HG03135 (cell line): ENCODE measurements at regions not wholly inside any gene's neighbourhood (a gene's known extent, or its start where the extent isn't known, plus 50 kb on each side); places are given as distances from the start of the nearest gene placed in this dataset.

Experiments
- ATAC-seq: cut with Tn5 transposase; IDR thresholded peaks from one replicate; pipeline ENCODE4 v1.9.1; 2021; ENCODE audit warnings: mild to moderate bottlenecking, moderate library complexity; ENCODE audit not compliant: unreplicated experiment

DNA sequence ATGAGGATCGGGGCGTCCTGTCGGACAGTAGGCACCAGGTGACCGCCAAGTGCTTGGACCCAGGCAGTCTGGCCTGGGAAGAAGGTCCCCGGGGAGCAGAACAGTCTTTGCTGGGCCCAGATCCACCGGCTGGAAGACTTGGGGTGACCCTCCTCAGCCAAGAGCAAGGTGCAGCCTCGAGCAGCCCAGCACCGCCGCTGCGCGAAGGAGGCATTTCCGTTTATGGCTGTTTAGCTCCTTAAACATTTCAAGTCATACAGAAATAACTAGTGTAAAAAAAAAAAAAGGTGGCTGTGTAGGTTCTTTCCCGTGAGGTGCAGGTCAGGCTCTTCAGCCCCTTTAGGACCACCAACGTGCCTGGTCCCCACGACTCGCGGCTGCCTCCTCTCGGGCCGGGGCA is 370.2 kb downstream of the CMPK2 start:
- no peak for ATAC-seq

DNA sequence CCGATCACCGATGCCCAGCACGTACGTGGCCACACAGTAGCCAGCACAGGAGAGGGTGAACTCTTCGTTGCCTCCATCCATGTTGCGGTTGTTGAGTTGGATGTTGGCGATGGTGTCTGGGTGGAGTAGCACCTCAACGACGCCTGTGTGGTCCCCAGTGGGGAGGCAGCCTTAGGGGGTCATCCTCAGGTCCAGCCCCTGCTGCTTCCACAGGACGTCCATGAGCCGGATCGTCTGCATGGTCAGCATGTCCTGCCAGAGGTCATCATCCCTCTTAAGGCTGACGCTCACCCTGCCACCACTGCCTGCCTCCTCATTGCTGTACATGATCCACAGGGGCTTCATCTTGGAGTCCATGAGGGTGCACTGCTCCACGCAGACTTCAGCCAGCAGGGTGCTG is 369.3 kb downstream of the CMPK2 start:
- no peak for ATAC-seq

DNA sequence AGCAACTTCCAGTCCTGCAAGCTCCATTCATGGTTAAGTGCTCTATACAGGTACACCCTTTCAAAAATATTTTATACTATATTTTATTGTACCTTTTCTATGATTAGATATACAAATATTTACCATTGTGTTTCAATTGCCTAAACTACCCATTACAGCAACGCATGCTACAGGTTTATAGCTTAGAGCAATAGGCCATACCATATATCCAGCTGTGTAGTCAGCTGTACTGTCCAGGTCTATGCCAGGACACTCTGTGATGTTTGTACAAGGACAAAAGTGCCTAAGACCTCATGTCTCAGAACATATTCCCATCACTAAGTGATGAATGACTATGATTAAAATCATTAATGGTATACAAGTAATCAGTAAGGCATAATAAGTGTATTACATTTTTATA is 368.7 kb downstream of the CMPK2 start:
- ATAC-seq, result no peak

DNA sequence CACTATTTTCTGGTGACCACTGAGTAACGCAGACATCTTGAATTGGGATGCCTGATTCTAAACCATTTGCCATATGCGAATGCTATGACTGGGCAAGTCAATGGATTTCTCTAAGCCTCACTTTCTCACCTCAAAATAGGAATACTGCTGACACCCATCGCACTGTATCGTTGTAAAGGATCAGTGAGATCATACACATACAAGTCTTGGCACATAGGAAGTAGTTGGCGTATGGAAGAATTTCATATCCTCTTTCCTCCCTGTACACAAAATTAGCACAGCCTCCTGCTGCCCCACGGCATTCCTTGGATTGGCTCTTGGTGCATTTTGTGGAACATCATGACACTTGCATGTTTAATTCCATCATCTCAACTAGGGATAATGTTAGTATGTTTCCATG is 366.9 kb downstream of the CMPK2 start:
- no peak for ATAC-seq

DNA sequence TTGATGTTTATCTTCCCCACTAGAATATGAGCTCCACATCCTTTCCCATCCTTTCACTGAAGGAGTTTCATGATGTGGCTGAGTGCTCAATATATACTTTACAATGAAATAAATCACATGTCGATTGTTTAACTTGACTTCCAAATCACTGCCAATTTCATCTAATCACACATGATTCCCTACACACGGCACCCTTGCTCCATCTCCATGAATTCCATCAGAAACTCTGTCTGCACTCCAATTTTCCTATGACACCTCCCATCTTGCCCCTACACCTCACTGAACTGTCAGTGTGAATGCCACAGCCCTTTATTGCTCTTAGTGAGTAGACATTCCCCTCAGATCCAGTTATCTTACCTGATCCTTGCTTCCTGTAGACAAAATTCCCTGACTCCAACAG is 366.0 kb downstream of the CMPK2 start:
- no peak for ATAC-seq

DNA sequence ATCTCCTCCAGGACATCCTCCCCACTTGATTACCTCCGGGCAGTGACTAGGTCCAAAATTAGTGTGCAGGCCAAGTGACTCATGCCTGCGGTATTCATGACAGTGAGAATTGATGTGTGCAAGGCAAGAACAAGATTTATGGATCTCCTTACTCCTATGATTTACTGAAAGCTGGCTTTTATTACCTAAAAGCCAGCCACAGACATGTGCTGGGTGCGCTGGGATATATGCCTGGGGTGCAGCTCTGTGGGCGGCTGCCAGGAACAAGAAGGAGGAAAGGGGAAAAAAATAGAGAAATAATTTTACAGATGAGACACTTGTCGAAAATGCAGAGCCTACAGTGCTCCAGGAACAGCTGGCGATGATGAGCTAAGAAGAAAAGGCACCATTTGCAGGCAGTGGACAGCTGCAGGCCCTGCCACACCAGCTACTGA is 359.3 kb downstream of the CMPK2 start:
- ATAC-seq, result no peak

DNA sequence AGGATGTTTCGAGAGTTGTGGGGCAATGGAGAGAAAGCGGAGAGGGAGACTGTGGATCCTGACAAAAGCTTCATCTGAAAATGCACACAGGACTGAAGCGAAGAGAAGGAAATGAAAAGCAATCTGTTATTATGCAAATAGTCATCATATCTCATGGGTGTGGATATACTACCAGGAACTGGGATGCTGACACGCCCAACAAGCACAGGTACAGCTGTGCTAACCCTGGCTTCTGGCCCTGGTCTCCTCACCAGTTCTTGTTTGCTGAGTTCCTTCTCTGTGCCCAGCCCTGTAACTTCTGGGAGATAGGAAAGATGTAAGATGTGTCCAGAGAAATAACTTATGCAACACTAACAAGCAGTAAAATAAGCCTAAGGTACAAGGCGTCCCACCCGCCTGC is 358.8 kb downstream of the CMPK2 start:
- ATAC-seq, result no peak

DNA sequence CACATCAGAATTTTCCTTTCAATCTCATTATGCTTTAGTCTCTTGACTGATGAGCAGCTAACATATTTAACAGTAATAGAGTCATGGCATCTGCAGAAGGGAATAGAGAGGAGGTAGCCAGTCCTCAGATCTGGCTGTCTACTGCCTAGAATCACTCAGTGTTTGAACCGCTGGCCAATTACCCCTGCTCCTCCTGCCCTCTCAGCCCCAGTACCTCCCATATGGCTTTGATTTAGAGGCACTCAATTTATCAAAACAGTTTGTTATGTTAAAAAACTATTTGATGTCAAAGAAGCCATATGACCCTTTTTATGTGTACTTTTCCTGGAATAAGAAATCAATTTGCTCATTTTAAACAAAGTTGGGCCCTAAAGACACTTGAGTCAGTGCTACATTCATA is 355.2 kb downstream of the CMPK2 start:
- ATAC-seq, result no peak

DNA sequence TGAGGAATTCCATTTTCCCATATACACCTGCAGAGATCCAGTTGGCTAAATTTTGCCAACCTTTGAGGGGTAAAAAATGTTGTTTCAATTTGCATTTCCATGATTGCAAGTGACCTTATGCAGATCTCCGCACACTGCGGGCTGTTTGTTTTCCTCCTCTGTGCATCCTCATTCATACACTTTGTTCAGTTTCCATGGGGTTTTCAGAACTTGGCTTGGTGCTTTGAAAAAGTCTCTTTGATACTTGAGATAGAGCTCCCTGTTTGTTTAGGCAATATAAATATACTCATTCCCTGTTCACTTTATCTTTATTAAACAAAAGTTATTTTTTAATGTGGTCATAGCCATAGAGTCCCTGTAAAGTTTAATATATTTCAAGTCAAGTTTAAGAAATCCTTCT is 353.1 kb downstream of the CMPK2 start:
- no peak for ATAC-seq

DNA sequence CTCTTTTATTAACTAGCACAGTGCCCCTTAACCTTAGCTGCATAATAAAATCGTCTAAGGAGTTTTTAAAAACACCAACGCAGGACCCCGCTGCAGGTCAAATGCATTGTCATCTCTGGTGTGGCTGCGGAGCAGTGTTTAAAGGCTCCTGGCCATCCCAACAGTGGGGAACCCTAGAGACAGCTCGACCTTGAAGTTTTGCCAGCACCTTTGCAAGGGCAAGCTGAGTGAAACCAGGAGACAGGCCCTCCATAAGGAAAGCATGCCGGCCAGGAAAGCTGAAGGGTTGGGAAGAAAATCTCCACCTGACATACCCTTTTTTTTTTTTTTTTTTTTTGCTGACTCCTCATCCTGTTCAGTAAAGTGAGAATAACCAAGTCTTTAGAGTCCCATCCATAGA is 349.0 kb downstream of the CMPK2 start:
- no peak for ATAC-seq

DNA sequence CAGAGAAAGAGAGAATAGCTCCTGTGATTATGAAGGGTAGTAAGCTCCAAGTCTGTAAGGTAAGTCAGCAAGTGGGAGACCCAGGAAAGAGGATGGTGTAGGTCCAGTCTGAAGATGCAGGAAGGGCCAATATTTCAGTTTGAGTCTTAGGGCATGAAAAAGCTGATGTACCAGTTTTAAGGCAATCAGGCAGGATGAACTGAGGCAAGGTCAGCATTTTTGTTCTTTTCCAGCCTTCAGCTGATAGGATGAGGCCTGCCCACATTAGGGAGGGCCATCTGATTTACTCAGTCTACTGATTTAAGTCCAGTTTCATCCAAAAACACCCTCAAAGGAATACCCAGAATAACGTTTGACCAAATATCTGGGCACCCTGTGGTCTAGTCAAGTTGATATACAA is 347.3 kb downstream of the CMPK2 start:
- no peak for ATAC-seq

DNA sequence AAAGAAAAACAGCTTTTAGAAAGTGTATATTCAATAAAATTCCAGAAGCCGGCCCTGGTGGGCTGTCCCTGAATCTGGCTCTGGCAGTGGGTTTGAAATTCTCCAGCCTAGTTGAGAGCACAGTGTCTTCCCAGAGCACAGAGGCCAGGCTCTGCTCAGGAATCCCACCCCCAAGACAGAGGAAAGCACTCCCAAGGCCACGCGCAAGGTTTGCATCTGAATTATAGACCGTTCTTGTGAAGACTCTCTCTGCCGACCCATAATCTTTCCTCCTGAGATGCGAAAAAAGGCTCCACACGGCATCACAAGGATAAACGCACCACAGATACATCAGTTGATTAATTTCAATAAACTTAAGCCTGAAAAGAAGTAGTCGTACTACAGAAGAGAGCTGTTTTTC is 342.2 kb downstream of the CMPK2 start:
- no peak for ATAC-seq

DNA sequence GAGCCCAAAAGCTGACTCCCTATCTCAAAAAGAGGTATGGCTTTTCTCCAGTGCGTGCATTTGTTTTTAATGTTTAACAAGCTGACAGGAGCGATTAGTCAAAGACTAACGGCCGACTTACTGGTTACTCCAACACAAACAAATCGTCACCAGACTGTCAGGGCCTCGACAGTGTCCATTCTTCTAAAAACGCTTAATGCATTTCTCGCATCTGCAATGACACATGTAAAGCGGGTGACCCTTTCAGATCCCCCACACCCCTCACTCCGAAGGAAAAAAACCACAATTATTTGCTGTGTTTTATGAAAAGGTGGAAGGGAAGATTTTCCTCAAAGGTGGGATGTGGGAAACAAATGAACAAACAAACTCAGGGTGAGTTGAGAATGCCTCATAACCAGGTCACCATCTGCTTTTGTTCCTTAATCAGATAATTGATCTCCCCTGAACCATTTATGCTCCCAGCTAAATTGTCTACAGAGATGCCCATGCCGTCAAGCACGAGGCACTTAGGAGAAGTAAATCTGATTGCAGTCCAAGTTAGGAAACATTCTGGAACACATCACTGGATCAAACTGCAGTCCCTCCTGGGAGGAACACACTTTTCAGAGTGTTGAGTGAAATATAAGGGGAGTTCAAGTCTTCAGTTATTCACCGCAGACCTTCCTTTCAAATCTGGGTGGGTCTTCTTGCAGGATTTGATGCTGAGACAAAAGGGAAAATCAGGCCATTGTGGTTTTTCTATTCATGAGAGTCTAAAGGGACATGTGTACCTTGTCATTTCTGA is 340.8 kb downstream of the CMPK2 start:
- ATAC-seq, result no peak

DNA sequence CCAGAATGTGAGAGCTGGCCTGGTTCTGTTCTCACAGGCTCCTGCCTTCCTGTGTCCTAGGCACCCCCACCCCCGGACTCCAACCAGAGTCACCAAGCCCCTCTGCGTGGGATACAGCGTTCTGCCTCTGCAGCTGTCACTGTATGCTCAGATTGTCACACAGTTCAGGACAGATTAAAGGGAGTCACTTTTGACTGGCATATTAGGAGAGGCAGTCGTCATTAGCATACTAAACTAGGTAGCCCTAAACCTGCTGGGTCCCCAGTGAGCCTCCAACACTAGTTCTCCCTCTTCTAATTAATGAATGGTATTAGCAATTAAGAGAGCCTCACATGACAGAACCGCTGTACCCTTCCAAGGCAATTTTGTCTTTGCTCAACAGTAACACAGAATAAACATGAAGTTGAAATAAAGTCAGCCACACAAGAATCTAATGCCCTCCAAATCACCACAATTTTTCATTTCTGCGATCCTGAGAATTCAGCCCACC is 340.2 kb downstream of the CMPK2 start:
- no peak for ATAC-seq

DNA sequence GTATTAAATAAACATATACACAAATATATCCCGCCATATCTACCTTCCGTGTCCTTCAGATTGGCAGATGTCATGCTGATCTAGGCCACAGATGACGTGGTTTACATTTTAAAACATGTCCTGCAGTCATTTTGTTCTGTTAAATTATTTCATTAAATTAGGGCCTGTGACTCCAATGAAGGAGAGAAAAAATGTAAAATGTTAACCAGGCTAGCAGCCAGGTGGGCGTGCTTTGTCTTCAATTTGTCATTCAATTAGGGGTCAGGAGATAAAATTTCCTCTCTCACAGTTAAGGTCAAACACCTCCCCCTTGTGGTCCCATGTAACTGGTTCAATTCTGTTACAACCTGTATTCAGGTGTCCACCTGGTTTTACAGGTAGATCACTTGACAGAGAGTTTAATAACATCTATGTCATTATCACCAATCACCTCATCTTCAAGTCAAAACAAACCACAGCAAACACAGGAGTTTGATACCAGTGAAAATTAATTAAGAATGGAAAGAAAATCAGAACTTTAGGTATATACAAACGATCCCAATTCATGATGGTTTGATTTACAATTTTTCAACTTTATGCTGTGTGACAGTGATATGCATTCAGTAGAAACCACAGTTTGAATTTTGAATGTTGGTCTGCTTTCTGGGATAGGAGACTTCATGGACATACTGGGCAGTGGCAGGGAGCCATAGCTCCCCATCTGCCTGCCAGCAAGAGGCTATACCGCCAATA is 339.4 kb downstream of the CMPK2 start:
- ATAC-seq, result no peak

DNA sequence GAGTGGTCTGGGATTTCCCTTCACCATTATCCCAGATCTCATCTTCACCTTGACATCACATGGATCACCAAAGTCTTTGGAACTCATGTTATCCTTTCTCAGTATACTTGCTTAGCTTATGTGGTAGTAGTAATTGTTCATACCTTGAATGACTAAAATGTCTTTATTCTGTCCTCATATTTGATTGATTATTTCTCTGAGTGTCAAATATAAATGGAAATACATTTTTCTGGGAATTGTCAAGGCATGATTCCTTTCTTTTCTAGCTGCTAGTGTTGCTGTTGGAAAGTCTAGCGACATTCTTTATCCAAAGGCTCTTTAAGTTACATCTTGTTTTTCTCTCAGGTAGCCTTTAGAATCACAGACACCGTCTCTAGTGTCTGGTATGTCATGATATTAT is 334.4 kb downstream of the CMPK2 start:
- ATAC-seq, result no peak

DNA sequence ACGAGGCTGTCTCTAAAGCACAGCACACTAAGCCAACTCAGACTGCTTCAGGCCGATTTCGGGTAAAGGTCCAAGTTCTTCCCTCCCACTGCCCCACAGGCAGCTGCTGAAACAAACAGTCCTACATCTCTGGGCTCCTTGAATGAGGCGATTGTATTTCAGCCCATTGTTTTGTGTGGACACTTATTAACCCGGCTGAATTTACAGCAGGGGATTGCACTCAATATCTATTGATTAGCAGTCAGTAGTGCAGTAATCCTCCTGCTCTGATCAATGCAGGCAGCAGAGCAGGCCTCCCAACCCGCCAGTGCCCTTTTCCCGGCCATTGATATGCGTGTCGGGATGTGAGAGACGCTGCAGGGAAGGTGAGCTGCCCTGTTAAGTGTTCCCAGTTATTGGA is 330.1 kb downstream of the CMPK2 start:
- ATAC-seq, result no peak

DNA sequence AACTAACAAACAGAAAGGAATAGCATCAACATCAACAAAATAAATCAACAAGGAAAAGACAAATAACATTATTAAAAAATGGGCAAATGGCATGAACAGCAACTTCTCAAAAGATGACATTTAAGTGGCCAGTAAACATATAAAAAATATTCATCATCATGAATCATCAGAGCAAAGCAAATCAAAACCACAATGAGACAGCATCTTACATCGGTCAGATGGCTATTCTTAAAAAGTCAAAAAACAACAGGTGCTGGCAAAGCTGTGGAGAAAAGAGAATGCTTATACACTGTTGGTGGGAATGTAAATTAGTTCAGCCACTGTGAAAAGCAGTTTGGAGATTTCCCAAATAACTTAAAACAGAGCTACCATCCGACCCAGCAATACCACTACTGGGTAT is 327.1 kb downstream of the CMPK2 start:
- ATAC-seq, result no peak

DNA sequence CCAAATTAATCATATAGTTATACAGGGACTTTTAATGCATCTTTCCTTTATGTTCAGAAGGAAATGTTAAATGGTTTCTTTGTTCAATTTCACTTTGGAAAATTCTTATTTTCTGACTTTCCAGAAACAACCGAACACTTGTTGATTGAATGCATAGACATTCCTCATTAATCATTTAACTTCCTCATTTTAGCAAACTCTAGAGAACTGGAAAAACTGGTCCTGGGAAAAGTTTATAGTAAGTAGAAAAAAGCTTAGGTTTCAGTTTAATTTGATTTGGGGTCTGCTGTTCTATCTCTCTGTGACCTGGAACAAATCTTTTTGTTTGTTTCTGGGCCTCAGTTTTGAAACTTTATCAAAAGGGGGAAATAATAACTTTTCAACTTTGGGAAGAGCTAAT is 320.4 kb downstream of the CMPK2 start:
- ATAC-seq, result no peak

DNA sequence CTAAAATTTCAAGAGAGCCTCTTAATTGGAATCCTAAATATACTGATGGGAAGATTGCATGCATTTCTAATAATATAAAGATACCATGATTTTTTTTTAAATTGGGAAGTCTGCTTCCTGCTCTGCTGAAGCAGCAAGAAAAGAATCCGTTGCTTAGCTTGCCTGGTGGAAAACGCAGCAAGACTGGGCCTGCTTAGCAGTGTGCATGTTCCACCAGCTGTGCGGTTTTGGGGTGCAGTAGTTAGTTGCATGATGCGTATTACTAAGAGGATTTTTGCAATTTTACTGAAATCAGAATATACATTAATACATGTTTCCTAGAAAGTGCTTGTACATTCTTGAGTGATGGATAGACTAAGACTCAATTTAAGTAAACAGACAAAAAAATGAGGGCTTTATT is 319.9 kb downstream of the CMPK2 start:
- ATAC-seq, result no peak

DNA sequence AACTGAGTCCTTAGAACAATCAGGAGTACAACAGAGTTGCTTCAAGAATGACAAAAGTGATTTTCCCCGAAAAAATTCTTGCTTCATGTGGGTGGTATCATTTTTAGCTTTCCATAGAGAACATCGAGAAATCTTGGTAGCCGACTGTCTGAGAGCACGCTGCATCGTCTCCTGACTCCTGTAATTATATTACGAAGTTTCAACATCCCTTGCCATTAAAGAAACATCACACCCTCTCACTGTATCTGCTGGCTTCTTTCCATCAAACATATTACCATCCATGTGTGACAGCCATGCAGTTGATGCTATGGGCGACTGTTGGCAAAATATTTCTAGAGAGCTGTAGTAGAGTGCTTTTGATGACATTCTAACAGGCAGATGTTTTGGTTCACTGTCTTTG is 311.2 kb downstream of the CMPK2 start:
- ATAC-seq, result no peak

DNA sequence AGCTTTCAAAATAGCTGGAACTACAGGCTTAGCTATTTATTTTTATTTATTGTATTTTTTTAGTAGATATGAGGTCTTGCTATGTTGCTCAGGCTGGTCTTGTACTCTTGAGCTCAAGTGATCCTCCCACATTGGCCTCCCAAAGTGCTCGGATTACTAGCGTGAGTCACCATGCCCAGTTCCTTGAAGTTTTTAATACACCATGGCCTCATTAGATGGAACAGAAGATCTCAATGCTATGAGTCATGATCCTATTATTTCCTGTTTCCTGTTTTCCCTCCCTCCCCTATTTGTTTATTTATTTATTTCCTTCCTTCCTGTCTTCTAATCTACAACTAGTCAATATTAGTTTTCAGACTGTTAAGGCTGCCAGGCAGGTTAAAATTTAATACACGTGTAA is 309.0 kb downstream of the CMPK2 start:
- ATAC-seq, result no peak
